Hypothalamus (tissue), 51 donors: ENCODE measurements at regions not wholly inside any gene's neighbourhood (a gene's known extent, or its start where the extent isn't known, plus 50 kb on each side); places are given as distances from the start of the nearest gene placed in this dataset.

Experiments used
- DNase-seq, 51 donors: peaks; one replicate each; lab custom pipeline; 2025; lab: John Stamatoyannopoulos, UW

GRCh38 chr6:114471450-114471849 is 128.6 kb upstream of the HS3ST5 start:
- no peak for DNase-seq

- DNase-seq: no peak
Measured at GRCh38 chr6:114467931-114468330, 125.1 kb upstream of the HS3ST5 start.

- no peak for DNase-seq
Measured at GRCh38 chr6:114465511-114465910, 122.7 kb upstream of the HS3ST5 start.

DNA sequence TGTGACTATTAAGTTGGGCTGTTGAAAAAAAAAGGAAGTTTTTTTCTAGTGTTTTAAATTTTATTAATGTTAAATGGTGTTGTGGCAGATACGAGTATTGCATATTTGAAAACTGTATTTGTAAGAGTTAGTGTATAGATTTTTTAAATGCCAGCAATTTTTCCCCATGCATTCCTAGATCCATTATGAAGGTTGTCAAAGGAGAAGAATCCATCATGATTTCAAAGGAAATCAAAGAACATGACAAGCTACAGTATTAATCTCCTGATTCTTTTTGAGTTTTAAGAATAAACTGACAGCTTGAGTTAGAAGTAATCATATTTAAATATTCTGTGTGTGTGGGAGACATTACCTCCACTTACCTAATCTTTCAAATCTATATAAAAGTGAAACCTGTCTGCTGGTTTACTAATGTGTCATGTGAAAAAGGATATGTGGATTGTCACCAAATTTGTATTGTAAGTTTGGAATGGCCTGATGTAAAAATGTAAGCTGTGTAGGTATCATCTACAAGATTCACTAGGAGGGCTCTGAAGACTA is 111.0 kb upstream of the HS3ST5 start:
- no peak for DNase-seq

DNA sequence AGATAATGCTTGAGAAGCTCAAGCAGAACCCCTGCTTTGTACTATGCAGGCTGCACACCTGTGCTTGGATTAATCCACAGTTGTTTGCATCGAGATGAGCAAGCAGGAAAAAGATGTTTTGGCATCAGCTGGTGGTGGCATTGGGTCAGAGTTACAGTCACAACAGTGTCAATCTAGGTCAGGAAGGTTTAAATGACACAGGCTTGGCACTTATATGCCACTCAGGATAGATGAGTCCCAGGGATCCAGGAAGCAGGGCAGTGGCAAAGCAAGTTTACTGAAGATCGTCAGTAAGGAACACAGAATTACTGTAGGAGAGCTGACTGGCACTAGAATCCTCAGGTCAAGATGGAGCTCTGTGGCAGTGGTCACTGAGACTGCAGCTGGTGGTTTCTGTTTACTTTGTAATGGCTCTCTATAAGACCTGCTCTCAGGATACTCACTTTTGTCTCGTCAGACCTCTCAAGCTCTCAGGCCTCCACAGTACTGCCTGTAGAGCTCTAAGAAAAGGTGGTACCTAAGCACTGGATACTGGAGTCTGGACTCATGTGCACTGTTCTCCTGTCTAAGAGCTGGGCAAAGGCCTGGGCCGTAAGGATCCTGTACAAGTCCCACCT is 110.1 kb upstream of the HS3ST5 start:
- DNase-seq: no peak

GRCh38 chr6:114450631-114451030 is 107.8 kb upstream of the HS3ST5 start:
- DNase-seq: no peak

DNA sequence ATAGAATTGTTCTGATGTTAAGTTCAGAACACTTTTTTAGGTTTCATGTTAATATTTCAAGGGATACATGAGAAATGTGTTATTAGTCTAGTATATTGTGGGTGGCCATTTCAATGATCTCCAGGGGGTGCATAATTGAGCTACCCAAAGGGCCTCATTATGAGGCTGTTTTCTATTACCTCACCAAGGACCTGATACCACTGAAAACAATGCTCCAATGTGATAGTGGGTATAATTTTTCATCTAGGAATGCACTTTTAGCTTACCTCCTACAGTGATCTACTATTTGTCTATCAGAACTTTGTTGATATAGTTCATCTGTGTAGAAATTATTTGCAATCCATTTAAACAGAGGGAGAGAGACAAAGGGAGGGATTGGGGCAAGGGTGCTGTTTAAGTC is 106.8 kb upstream of the HS3ST5 start:
- no peak for DNase-seq

DNA sequence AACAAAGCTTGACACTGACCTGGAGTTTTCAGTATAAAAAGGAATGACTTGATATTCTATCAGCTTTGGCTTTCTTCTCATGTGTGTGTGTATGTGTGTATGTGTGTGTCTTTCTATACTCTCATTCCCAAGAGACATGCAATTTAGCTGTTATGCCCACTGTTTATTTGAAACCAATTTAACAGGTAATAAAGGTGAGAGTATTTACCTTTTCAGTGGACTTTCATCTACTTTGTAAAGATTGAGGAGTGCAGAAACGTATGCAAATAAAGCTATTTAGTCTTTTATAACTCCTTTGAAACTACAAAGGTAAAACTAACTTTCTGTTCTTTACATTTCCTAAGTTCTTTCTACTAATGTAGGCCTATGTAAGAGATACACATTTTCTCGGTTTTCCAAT is 103.5 kb upstream of the HS3ST5 start:
- no peak for DNase-seq

- DNase-seq: no peak
Measured at GRCh38 chr6:114445846-114446245, 103.0 kb upstream of the HS3ST5 start.

- no peak for DNase-seq
Measured at GRCh38 chr6:114439411-114439810, 96.6 kb upstream of the HS3ST5 start.

GRCh38 chr6:114437235-114437634 is 94.4 kb upstream of the HS3ST5 start:
- no peak for DNase-seq

DNA sequence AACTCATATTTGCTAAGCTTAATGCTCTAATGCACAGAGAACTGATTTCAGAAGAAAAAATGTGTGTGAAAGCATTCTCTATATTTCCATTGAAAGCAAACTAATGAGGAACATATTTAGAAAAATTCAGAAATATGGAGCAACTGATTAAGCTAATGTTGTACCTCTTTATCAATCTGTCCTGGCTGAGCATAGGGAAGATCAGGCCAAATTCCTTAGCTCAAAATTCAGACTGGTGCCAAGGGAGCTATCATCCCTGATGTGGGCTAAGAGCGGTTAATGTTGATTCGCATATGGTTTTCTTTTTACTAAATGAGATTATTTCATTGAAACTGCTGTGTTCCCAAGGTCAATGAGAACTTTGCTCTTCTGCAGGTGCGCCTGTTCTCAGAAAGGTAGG is 93.9 kb upstream of the HS3ST5 start:
- DNase-seq: no peak

DNA sequence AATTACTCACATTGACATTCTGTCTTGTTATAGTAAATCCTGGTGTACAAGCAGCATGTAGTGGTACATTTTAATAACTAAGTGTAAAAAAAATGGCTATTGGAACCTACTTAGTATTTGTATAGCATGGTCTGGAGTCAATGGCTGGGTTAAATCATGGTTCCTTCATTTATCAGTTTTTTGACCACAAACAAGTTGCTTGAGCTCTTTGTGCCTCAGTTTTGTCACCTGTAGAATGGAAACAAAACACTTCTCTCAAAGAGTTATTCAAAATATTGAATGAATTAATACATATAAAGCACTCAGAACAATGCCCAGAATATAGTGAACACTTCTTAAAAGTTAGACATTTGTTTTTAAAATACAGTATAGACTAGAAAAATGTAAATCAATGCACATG is 93.2 kb upstream of the HS3ST5 start:
- no peak for DNase-seq

GRCh38 chr6:114432400-114432799 is 89.6 kb upstream of the HS3ST5 start:
- DNase-seq: no peak

GRCh38 chr6:114431641-114432040 is 88.8 kb upstream of the HS3ST5 start:
- no peak for DNase-seq

GRCh38 chr6:114430534-114431124 is 87.8 kb upstream of the HS3ST5 start:
- DNase-seq: no peak

- DNase-seq: no peak
Measured at GRCh38 chr6:114428341-114428740, 85.5 kb upstream of the HS3ST5 start.

DNA sequence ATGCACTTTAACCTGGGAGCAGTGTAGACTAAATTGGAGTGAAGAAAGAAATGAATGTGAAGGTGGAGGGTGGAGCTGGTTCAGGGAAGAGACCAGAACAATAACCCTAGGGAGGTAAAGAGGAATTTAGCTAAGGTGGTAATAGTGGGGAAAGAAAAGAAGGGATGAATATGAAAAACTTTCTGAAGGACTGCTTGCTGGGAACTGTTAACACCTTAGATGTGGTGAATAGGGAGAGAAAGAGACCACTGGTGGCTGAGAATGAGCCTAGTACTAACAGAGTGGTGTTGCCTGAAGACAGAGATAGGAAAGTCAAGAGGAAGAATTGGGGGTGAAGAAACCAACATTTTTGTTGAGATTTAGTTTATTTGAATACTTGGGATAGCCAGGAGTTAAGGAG is 78.4 kb upstream of the HS3ST5 start:
- no peak for DNase-seq

DNA sequence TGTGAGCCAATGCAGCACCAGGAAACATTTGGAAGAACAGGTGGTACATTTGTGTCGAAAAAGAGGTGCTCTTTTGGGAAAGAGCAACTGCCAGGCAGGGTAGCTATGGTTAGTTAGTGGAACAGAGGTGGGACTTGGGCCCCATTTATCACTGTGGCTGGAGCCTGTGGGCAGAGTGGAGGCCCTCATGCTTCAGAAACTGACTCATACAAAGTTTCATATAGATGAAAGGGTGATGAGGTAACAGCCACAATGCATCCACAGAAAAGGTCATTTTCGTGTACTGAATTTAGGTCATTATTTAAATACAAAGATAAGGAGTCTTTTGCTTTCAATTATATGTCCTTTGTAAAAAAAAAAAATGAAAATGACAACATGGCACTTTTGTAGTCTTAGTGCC is 76.4 kb upstream of the HS3ST5 start:
- no peak for DNase-seq

DNA sequence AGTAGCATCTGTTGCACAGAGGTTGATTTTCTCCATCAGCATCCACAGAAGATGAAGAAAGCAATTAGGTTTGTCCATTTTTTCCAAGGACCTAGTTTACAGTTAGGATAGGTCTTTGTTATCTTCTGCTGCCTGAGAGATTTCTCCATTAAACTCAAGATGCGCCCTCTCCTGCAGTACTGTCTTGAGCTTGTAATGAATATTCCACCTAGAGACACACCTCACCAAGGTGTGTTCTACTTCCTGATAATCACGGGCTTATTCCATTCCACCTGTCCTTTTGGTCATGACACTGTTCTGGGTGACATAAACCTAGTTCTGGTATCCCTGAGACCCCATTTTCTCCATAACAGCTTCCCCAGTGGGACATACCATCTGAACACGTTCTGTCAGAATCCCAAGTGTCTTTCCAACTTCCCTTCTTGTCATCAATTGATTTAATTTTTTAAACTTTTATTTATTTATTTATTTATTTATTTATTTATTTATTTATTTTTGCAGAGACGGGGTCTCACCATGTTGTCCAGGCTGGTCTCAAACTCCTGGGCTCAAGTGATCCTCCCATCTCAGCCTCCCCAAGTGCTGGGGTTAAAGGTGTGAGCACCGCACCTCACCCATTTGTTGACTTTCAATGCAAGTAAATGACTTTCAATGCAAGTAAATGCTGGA is 75.6 kb upstream of the HS3ST5 start:
- no peak for DNase-seq

- DNase-seq: no peak
Measured at GRCh38 chr6:114407426-114408035, 64.7 kb upstream of the HS3ST5 start.
